ENCODE measurements at regions not wholly inside any gene's neighbourhood (a gene's known extent, or its start where the extent isn't known, plus 50 kb on each side); places are given as distances from the start of the nearest gene placed in this dataset.

GRCh38 chr11:69948256-69949141 is 129.3 kb upstream of the FGF3 start:
- TF ChIP-seq EZH2 (IDR thresholded peaks at IDR 0.05; ENCODE audit: borderline replicate concordance, low read depth, low read length, poor library complexity, severe bottlenecking) (no peak), CTCF (conservative IDR thresholded peaks at IDR 0.05; ENCODE audit: low read depth, low read length) (no peak)
- Histone ChIP-seq H3K36me3 (ENCODE audit: insufficient read depth, low read length, poor library complexity, severe bottlenecking) (no peaks in the 10 kb centered on the region), H3K27me3 (replicated peaks; ENCODE audit: insufficient read depth, low read depth, low read length, poor library complexity) (no peaks in the 10 kb centered on the region), H3K4me3 (ENCODE audit: low read depth, low read length, poor library complexity, severe bottlenecking) (no peak overlapping the region), H3K4me1 (ENCODE audit: insufficient read depth, low read length, poor library complexity, severe bottlenecking) (no peaks in the 10 kb centered on the region), H3K9me3 (ENCODE audit: low read depth, low read length, poor library complexity, severe bottlenecking) (peaks cover 7% of the 10 kb centered on the region), H3K27ac (ENCODE audit: low read depth, low read length, poor library complexity, severe bottlenecking) (no peak overlapping the region)
- POLR2A ChIA-PET (ENCODE audit: low non-redundant PET), result no interaction called here
- peak; percentile 33 for DNase-seq (ENCODE audit: low spot score)
- CTCF ChIA-PET, result no interaction called here
- BruUV-seq (replicated peaks), result no TSS peak
- intact Hi-C loops (cut with micrococcal nuclease; ENCODE audit: unreplicated experiment), result no loop called here

- no peak for TF ChIP-seq EZH2 (IDR thresholded peaks at IDR 0.05; ENCODE audit: borderline replicate concordance, low read depth, low read length, poor library complexity, severe bottlenecking)
- Histone ChIP-seq H3K4me3 (ENCODE audit: low read depth, low read length, poor library complexity, severe bottlenecking) (no peak overlapping the region), H3K9me3 (ENCODE audit: low read depth, low read length, poor library complexity, severe bottlenecking) (peaks cover 7% of the 10 kb centered on the region), H3K27me3 (replicated peaks; ENCODE audit: insufficient read depth, low read depth, low read length, poor library complexity) (no peaks in the 10 kb centered on the region), H3K36me3 (ENCODE audit: insufficient read depth, low read length, poor library complexity, severe bottlenecking) (no peaks in the 10 kb centered on the region), H3K27ac (ENCODE audit: low read depth, low read length, poor library complexity, severe bottlenecking) (no peak overlapping the region), H3K4me1 (ENCODE audit: insufficient read depth, low read length, poor library complexity, severe bottlenecking) (no peaks in the 10 kb centered on the region)
- no peak for DNase-seq (ENCODE audit: low spot score)
- intact Hi-C loops (cut with micrococcal nuclease; ENCODE audit: unreplicated experiment), result no loop called here
- no TSS peak for BruUV-seq (replicated peaks)
- ChIA-PET POLR2A (ENCODE audit: low non-redundant PET) (no interaction called here), CTCF (no interaction called here)
Observed at GRCh38 chr11:69949327-69949726, 128.8 kb upstream of the ANO1 start.

- no peak overlapping the region for H3K27ac ChIP-seq (ENCODE audit: low read depth, low read length, poor library complexity, severe bottlenecking)
- intact Hi-C loops (cut with micrococcal nuclease; ENCODE audit: unreplicated experiment), result loop anchor here (1.0 kb wide), 1 partner anchor 241 kb away; no protein-coding TSS in a partner anchor
- BruUV-seq (replicated peaks), result no TSS peak
- no peaks in the 10 kb centered on the region for H3K4me1 ChIP-seq (ENCODE audit: insufficient read depth, low read length, poor library complexity, severe bottlenecking)
- H3K9me3 ChIP-seq (ENCODE audit: low read depth, low read length, poor library complexity, severe bottlenecking), result peaks cover 7% of the 10 kb centered on the region
- POLR2A ChIA-PET (ENCODE audit: low non-redundant PET), result no interaction called here
- no peaks in the 10 kb centered on the region for H3K27me3 ChIP-seq (replicated peaks; ENCODE audit: insufficient read depth, low read depth, low read length, poor library complexity)
- no peak for TF ChIP-seq EZH2 (IDR thresholded peaks at IDR 0.05; ENCODE audit: borderline replicate concordance, low read depth, low read length, poor library complexity, severe bottlenecking)
- TF ChIP-seq CTCF (conservative IDR thresholded peaks at IDR 0.05; ENCODE audit: low read depth, low read length), result peak; percentile 76
- no peaks in the 10 kb centered on the region for H3K36me3 ChIP-seq (ENCODE audit: insufficient read depth, low read length, poor library complexity, severe bottlenecking)
- CTCF ChIA-PET, result no interaction called here
- peak; percentile 60 for DNase-seq (ENCODE audit: low spot score)
- H3K4me3 ChIP-seq (ENCODE audit: low read depth, low read length, poor library complexity, severe bottlenecking), result no peak overlapping the region
Observed at GRCh38 chr11:69950120-69950519, 128.0 kb upstream of the ANO1 start.

All from A673 (cell line).